Endothelial cell of umbilical vein (primary cell): ENCODE measurements at regions not wholly inside any gene's neighbourhood (a gene's known extent, or its start where the extent isn't known, plus 50 kb on each side); places are given as distances from the start of the nearest gene placed in this dataset.

ENCODE experiments used
- BruUV-seq: library from RNA; stranded (reverse); fragments of 400-500 nt; replicated peaks from 2 replicates; lab custom pipeline; 2021; lab: Mats Ljungman, UMichigan
- CTCF ChIA-PET: fragments of 300-600, 350-600 bp; sonication (Branson Sonifier 250); formaldehyde crosslinking; loops from one replicate; lab custom pipeline; 2021; ENCODE audit warnings: antibody characterized with exemption, inconsistent platforms; lab: Charles Lee
- POLR2A ChIA-PET: fragments of 300-600, 350-600 bp; sonication (Branson Sonifier 250); formaldehyde crosslinking; loops from one replicate; lab custom pipeline; 2021; ENCODE audit warnings: antibody characterized with exemption, inconsistent platforms; lab: Charles Lee
- DNase-seq: peaks from one replicate; pipeline ENCODE4 v3.0.0-alpha.2; 2011; ENCODE audit warnings: low read depth, low spot score
- FAIRE-seq: peaks from 2 replicates; lab custom pipeline; 2011; peaks lifted over from hg19 to GRCh38; lab: Jason Lieb, UNC
- H2AFZ ChIP-seq: 2 replicates; pipeline ENCODE4 v1.6.0; 2012; ENCODE audit warnings: low read depth, low read length, control low read depth, inconsistent platforms
- H3K27ac ChIP-seq: 2 replicates; pipeline ENCODE4 v1.5.1; 2011; ENCODE audit warnings: low read depth, mild to moderate bottlenecking, control low read depth, low read length, moderate library complexity; ENCODE audit not compliant: insufficient read depth
- H3K27me3 ChIP-seq, 2 experiments: 2 replicates each; pipeline versions ENCODE4 v1.6.0 to v1.6.1; 2011; ENCODE audit warnings: low read length in 2 of 2, mixed read lengths in 1 of 2; ENCODE audit not compliant: control insufficient read depth in 2 of 2, insufficient read depth in 2 of 2
- H3K36me3 ChIP-seq, 2 experiments: 2 replicates in 1 of 2; 3 replicates in 1 of 2; pipeline ENCODE4 v1.5.1; 2011; ENCODE audit warnings: low read length in 2 of 2, mild to moderate bottlenecking in 1 of 2, moderate library complexity in 1 of 2; ENCODE audit not compliant: control insufficient read depth in 2 of 2, insufficient read depth in 2 of 2; ENCODE audit errors: extremely low read depth in 1 of 2
- H3K4me1 ChIP-seq: 3 replicates; pipeline ENCODE4 v1.5.1; 2011; ENCODE audit warnings: mild to moderate bottlenecking, low read length; ENCODE audit not compliant: control insufficient read depth, insufficient read depth; ENCODE audit errors: extremely low read depth
- H3K4me2 ChIP-seq: 2 replicates; pipeline ENCODE4 v1.6.1; 2011; ENCODE audit warnings: low read length, control low read depth, mixed read lengths; ENCODE audit not compliant: insufficient read depth
- H3K4me3 ChIP-seq, 3 experiments: fragments of 200-600 bp in 1 of 3; sonication (generic), shearing (Covaris generic) in 1 of 3; replicated peaks in 1 of 3; 2 replicates each; pipeline ENCODE4 v1.5.1; 2011 to 2016; ENCODE audit warnings: control low read depth in 3 of 3, low read length in 3 of 3, mild to moderate bottlenecking in 2 of 3, inconsistent platforms in 1 of 3, low read depth in 1 of 3, moderate library complexity in 1 of 3; ENCODE audit not compliant: insufficient read depth in 1 of 3
- H3K79me2 ChIP-seq: 2 replicates; pipeline ENCODE4 v1.6.0; 2012; ENCODE audit warnings: low read length, inconsistent platforms; ENCODE audit not compliant: control insufficient read depth, insufficient read depth
- H3K9ac ChIP-seq: replicated peaks from 2 replicates; pipeline ENCODE3; 2011; ENCODE audit warnings: low read length, control low read depth; ENCODE audit not compliant: insufficient read depth; ENCODE audit errors: extremely low read depth
- H3K9me1 ChIP-seq: replicated peaks from 3 replicates; pipeline ENCODE4 v1.6.0; 2011; ENCODE audit warnings: mild to moderate bottlenecking, low read length; ENCODE audit not compliant: control insufficient read depth, insufficient read depth; ENCODE audit errors: extremely low read depth
- H3K9me3 ChIP-seq: replicated peaks from 2 replicates; pipeline ENCODE4 v1.5.1; 2012; ENCODE audit warnings: low read length, inconsistent platforms; ENCODE audit not compliant: control insufficient read depth, insufficient read depth
- H4K20me1 ChIP-seq: replicated peaks from 2 replicates; pipeline ENCODE3; 2011; ENCODE audit warnings: mild to moderate bottlenecking, low read length; ENCODE audit not compliant: control insufficient read depth, insufficient read depth; ENCODE audit errors: extremely low read depth
- CTCF ChIP-seq, 2 donors: IDR thresholded peaks; 1 replicate in 1 of 2; 2 replicates in 1 of 2; pipeline ENCODE4 v1.5.1; 2011; ENCODE audit warnings: low read length in 2 of 2, mild to moderate bottlenecking in 2 of 2, moderate library complexity in 2 of 2, control low read depth in 1 of 2, inconsistent platforms in 1 of 2, low read depth in 1 of 2; ENCODE audit not compliant: insufficient read depth in 1 of 2; ENCODE audit errors: extremely low read depth in 1 of 2
- EZH2 ChIP-seq: IDR thresholded peaks from 2 replicates; pipeline ENCODE4 v1.6.1; 2012; ENCODE audit warnings: borderline replicate concordance, low read depth, mild to moderate bottlenecking, moderate library complexity, low read length, inconsistent platforms; ENCODE audit not compliant: severe bottlenecking
- FOS ChIP-seq: IDR thresholded peaks from 2 replicates; pipeline ENCODE4 v1.6.1; 2011; ENCODE audit warnings: mild to moderate bottlenecking, low read length, moderate library complexity, borderline replicate concordance; ENCODE audit not compliant: insufficient read depth
- GATA2 ChIP-seq: IDR thresholded peaks from 2 replicates; pipeline ENCODE4 v1.7.0; 2011; ENCODE audit warnings: low read depth, mild to moderate bottlenecking, moderate library complexity, mixed read lengths, low read length; ENCODE audit not compliant: insufficient read length, insufficient read depth
- JUN ChIP-seq: IDR thresholded peaks from 2 replicates; pipeline ENCODE4 v1.6.1; 2011; ENCODE audit warnings: borderline replicate concordance, low read depth; ENCODE audit not compliant: insufficient read length, insufficient read depth
- MAX ChIP-seq: IDR thresholded peaks from 2 replicates; pipeline ENCODE4 v1.6.1; 2011; ENCODE audit not compliant: insufficient read depth, insufficient read length
- MYC ChIP-seq: IDR thresholded peaks from one replicate; pipeline ENCODE4 v1.6.1; 2011; ENCODE audit warnings: mild to moderate bottlenecking, low read depth, low read length
- POLR2A ChIP-seq: IDR thresholded peaks from 2 replicates; pipeline ENCODE4 v1.6.1; 2012; ENCODE audit warnings: low read depth, mild to moderate bottlenecking, control low read depth, low read length
- POLR2AphosphoS5 ChIP-seq: IDR thresholded peaks from 2 replicates; pipeline ENCODE4 v1.6.1; 2012; ENCODE audit warnings: low read depth, mild to moderate bottlenecking, control low read depth, low read length, moderate library complexity; ENCODE audit not compliant: insufficient read depth
- dilution Hi-C: fragments of 300-500 bp; cut with MboI; formaldehyde crosslinking; loops from one replicate; pipeline ENCODE4 v1.15.0; 2019; ENCODE audit warnings: low sequenced_read_pairs; ENCODE audit not compliant: extremely low pct_ligation_motif_present
- intact Hi-C: fragments of 100-400 bp; cut with micrococcal nuclease; formaldehyde crosslinking; loops from one replicate; pipeline ENCODE4 v1.10.0; 2022

GRCh38 chr9:24286761-24287160 lies 258.9 kb downstream of the IZUMO3 start:
- Histone ChIP-seq H3K9me1 (no peaks in the 10 kb centered on the region), H3K9me3 (peaks cover 2% of the 10 kb centered on the region), H2AFZ (no peak overlapping the region), H4K20me1 (no peaks in the 10 kb centered on the region), H3K4me3 (no peak overlapping the region), H3K36me3 (no peaks in the 10 kb centered on the region), H3K4me2 (no peak overlapping the region), H3K27ac (no peak overlapping the region), H3K9ac (no peak overlapping the region), H3K27me3 (no peaks in the 10 kb centered on the region), H3K79me2 (no peaks in the 10 kb centered on the region), H3K4me1 (no peaks in the 10 kb centered on the region)
- ChIA-PET POLR2A (no interaction called here), CTCF (no interaction called here)
- no peak for FAIRE-seq
- intact Hi-C loops = no loop called here
- dilution Hi-C loops = no loop called here
- no peak for DNase-seq
- no peak for TF ChIP-seq CTCF (IDR thresholded peaks at IDR 0.05; ENCODE audit: extremely low read depth in 1 of 2, insufficient read depth in 1 of 2, low read depth in 1 of 2, low read length in 2 of 2)
- no peak for TF ChIP-seq MAX
- no peak for TF ChIP-seq POLR2AphosphoS5
- TF ChIP-seq GATA2 = no peak
- BruUV-seq = no TSS peak

GRCh38 chr9:24258626-24259025 lies 287.1 kb downstream of the IZUMO3 start:
- ChIA-PET CTCF (no interaction called here), POLR2A (no interaction called here)
- Histone ChIP-seq H4K20me1 (no peaks in the 10 kb centered on the region), H3K4me3 (no peak overlapping the region), H3K9me1 (no peaks in the 10 kb centered on the region), H2AFZ (no peak overlapping the region), H3K4me1 (no peaks in the 10 kb centered on the region), H3K79me2 (no peaks in the 10 kb centered on the region), H3K9me3 (peaks cover 1% of the 10 kb centered on the region), H3K27me3 (no peaks in the 10 kb centered on the region), H3K27ac (no peak overlapping the region), H3K4me2 (no peak overlapping the region), H3K9ac (no peak overlapping the region), H3K36me3 (no peaks in the 10 kb centered on the region)
- dilution Hi-C loops = no loop called here
- intact Hi-C loops = no loop called here
- FAIRE-seq (no peak), DNase-seq (no peak)
- no peak for TF ChIP-seq JUN
- TF ChIP-seq EZH2 = no peak
- no peak for TF ChIP-seq FOS
- TF ChIP-seq CTCF (IDR thresholded peaks at IDR 0.05; ENCODE audit: extremely low read depth in 1 of 2, insufficient read depth in 1 of 2, low read depth in 1 of 2, low read length in 2 of 2) = no peak
- no peak for TF ChIP-seq POLR2AphosphoS5
- TF ChIP-seq POLR2A = no peak
- no peak for TF ChIP-seq MAX
- TF ChIP-seq MYC = no peak
- TF ChIP-seq GATA2 = no peak
- BruUV-seq = no TSS peak
